GM12865 (cell line): ENCODE measurements at regions not wholly inside any gene's neighbourhood (a gene's known extent, or its start where the extent isn't known, plus 50 kb on each side); places are given as distances from the start of the nearest gene placed in this dataset.
"Not testable (repeated sequence)": the region's sequence is repeated elsewhere in the genome, so short reads cannot be mapped to it uniquely, and the experiment has no call there.

Experiments used
- DNase-seq: peaks from one replicate; pipeline ENCODE4 v3.0.0; 2010; ENCODE audit warnings: low read depth
- H3K4me3 ChIP-seq: 2 replicates; pipeline ENCODE4 v1.5.1; 2011; ENCODE audit warnings: mild to moderate bottlenecking, low read depth, low read length, control low read depth
- TF ChIP-seq, protein P1 (sequence below): IDR thresholded peaks from 2 replicates; pipeline ENCODE4 v1.5.1; 2011; ENCODE audit warnings: low read length, control low read depth, low read depth, inconsistent platforms; ENCODE audit not compliant: insufficient read depth; ENCODE audit errors: missing control alignments

- TF ChIP-seq, protein P1, sequence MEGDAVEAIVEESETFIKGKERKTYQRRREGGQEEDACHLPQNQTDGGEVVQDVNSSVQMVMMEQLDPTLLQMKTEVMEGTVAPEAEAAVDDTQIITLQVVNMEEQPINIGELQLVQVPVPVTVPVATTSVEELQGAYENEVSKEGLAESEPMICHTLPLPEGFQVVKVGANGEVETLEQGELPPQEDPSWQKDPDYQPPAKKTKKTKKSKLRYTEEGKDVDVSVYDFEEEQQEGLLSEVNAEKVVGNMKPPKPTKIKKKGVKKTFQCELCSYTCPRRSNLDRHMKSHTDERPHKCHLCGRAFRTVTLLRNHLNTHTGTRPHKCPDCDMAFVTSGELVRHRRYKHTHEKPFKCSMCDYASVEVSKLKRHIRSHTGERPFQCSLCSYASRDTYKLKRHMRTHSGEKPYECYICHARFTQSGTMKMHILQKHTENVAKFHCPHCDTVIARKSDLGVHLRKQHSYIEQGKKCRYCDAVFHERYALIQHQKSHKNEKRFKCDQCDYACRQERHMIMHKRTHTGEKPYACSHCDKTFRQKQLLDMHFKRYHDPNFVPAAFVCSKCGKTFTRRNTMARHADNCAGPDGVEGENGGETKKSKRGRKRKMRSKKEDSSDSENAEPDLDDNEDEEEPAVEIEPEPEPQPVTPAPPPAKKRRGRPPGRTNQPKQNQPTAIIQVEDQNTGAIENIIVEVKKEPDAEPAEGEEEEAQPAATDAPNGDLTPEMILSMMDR = no peak
- no peak overlapping the region for H3K4me3 ChIP-seq
- no peak for DNase-seq
Measured at GRCh38 chr21:19463966-19464365, 1060.4 kb upstream of the TMPRSS15 start.

- TF ChIP-seq, protein P1 = no peak
- no peak overlapping the region for H3K4me3 ChIP-seq
- DNase-seq = no peak
Measured at GRCh38 chr21:19468991-19469715, 1065.6 kb upstream of the TMPRSS15 start.

DNA sequence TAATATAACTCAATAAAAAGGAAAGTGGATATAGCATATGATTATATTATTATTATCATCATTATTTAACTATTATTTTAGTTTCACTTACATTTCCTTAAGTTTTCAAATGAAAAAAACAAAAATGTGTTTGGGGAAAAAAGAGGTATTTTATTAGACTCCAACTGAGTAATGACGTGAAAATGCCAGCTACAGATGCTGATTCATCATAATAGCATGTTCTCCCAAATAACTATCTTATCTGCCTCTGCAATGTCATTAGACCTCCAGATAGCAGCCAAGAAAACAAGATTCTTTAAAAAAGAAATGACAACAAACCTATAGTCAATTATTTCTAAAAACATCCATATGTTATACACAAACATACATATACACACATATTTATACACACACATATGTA, 1071.9 kb upstream of the TMPRSS15 start:
- H3K4me3 ChIP-seq = no peak overlapping the region
- TF ChIP-seq, protein P1 = no peak
- DNase-seq = no peak

- no peak for DNase-seq
- no peak overlapping the region for H3K4me3 ChIP-seq
- TF ChIP-seq, protein P1 = no peak
Measured at GRCh38 chr21:19489930-19490329, 1086.3 kb upstream of the TMPRSS15 start.

DNA sequence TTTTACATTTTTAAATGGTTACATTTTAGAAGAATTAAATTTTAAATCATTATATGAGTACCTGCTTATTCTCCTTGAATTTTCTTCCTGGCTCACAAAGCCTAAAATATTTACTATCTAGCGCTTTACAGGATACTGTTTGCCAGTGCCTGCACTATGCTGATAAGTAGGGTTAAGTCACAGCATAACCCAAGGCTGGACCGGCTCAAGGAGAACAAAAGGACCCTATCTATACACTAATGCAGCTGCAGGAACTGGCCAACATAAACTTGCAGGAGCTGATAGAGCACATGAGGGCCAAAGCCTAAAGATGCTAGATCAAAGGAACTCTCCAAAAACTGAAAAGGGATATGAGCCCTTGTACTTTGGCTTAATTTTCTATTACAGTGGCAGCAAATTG, 1086.9 kb upstream of the TMPRSS15 start:
- DNase-seq = no peak
- no peak overlapping the region for H3K4me3 ChIP-seq
- TF ChIP-seq, protein P1 = no peak

- not testable (repeated sequence) for H3K4me3 ChIP-seq, DNase-seq
Measured at GRCh38 chr21:19493437-19494241, 1090.1 kb upstream of the TMPRSS15 start.

GRCh38 chr21:19501115-19501514, 1097.5 kb upstream of the TMPRSS15 start:
- no peak for DNase-seq
- TF ChIP-seq, protein P1 = no peak
- no peak overlapping the region for H3K4me3 ChIP-seq
